PC-3 (cell line): ENCODE measurements at regions not wholly inside any gene's neighbourhood (a gene's known extent, or its start where the extent isn't known, plus 50 kb on each side); places are given as distances from the start of the nearest gene placed in this dataset.

Experiments used
- ATAC-seq: fragments of 200-7000 bp; cut with Tn5 transposase; 2 replicates; pipeline ENCODE4 v1.9.1; 2020; ENCODE audit warnings: mild to moderate bottlenecking, moderate library complexity
- BruUV-seq: library from RNA; stranded (reverse); fragments of 400-500 nt; replicated peaks from 2 replicates; lab custom pipeline; 2021; lab: Mats Ljungman, UMichigan
- CTCF ChIA-PET: fragments of 300-600 bp; sonication (Branson Sonifier 250); formaldehyde crosslinking; loops from one replicate; lab custom pipeline; 2022; ENCODE audit warnings: antibody characterized with exemption; lab: Charles Lee
- POLR2A ChIA-PET: fragments of 300-600 bp; sonication (Branson Sonifier 250); formaldehyde crosslinking; loops from one replicate; lab custom pipeline; 2022; ENCODE audit warnings: antibody characterized with exemption; ENCODE audit not compliant: unreplicated experiment; lab: Charles Lee
- DNase-seq: peaks from one replicate; pipeline ENCODE4 v3.0.0-alpha.2; 2015
- H2AFZ ChIP-seq: fragments of 300-600 bp; sonication (generic); 2 replicates; pipeline ENCODE4 v1.6.0; 2016; ENCODE audit warnings: antibody characterized with exemption, low read length
- H3F3A ChIP-seq: fragments of 300-600 bp; sonication (generic); one replicate; pipeline ENCODE4 v1.6.0; 2017; ENCODE audit warnings: antibody characterized with exemption, low read length, control low read depth, mild to moderate bottlenecking; ENCODE audit not compliant: unreplicated experiment
- H3K27ac ChIP-seq: fragments of 300-600 bp; sonication (generic); 2 replicates; pipeline ENCODE4 v1.5.1; 2016; ENCODE audit warnings: mild to moderate bottlenecking, low read length
- H3K27me3 ChIP-seq: fragments of 300-600 bp; sonication (generic); 2 replicates; pipeline ENCODE4 v1.6.1; 2016; ENCODE audit warnings: low read length, mixed read lengths
- H3K36me3 ChIP-seq: fragments of 300-600 bp; sonication (generic); 2 replicates; pipeline ENCODE4 v1.6.1; 2016; ENCODE audit warnings: low read depth, mixed run types, low read length, mixed read lengths
- H3K4me1 ChIP-seq: fragments of 300-600 bp; sonication (generic); 2 replicates; pipeline ENCODE4 v1.5.1; 2016; ENCODE audit warnings: low read length; ENCODE audit not compliant: insufficient read depth
- H3K4me2 ChIP-seq: fragments of 300-600 bp; sonication (generic); 2 replicates; pipeline ENCODE4 v1.6.0; 2016; ENCODE audit warnings: low read length
- H3K4me3 ChIP-seq: fragments of 300-600 bp; sonication (generic); 2 replicates; pipeline ENCODE4 v1.5.1; 2016; ENCODE audit warnings: mild to moderate bottlenecking, low read length, mixed read lengths
- H3K79me2 ChIP-seq: fragments of 300-600 bp; sonication (generic); 2 replicates; pipeline ENCODE4 v1.6.1; 2017; ENCODE audit warnings: low read length, mixed read lengths
- H3K9ac ChIP-seq: fragments of 300-600 bp; sonication (generic); 2 replicates; pipeline ENCODE4 v1.6.0; 2016; ENCODE audit warnings: mild to moderate bottlenecking, low read length
- H3K9me2 ChIP-seq: fragments of 300-600 bp; sonication (generic); replicated peaks from 2 replicates; pipeline ENCODE4 v1.6.1; 2016; ENCODE audit warnings: mixed run types, low read length, mixed read lengths
- H3K9me3 ChIP-seq: fragments of 300-600 bp; sonication (generic); 2 replicates; pipeline ENCODE4 v1.6.1; 2016; ENCODE audit warnings: low read length, mixed read lengths
- H4K20me1 ChIP-seq: fragments of 300-600 bp; sonication (generic); 2 replicates; pipeline ENCODE4 v1.6.1; 2016; ENCODE audit warnings: low read length, mixed read lengths
- EZH2 ChIP-seq: fragments of 300-600 bp; sonication (generic); IDR thresholded peaks from one replicate; pipeline ENCODE4 v1.6.1; 2017; ENCODE audit warnings: antibody characterized with exemption, mild to moderate bottlenecking, low read length; ENCODE audit not compliant: unreplicated experiment
- EZH2phosphoT487 ChIP-seq: fragments of 300-600 bp; sonication (generic); IDR thresholded peaks from 2 replicates; pipeline ENCODE4 v1.6.1; 2018; ENCODE audit warnings: mild to moderate bottlenecking, antibody characterized with exemption, low read length, borderline replicate concordance
- intact Hi-C: fragments of 100-400 bp; cut with micrococcal nuclease; formaldehyde crosslinking; loops from 2 replicates; pipeline ENCODE4 v1.9.0; 2023
- TF ChIP-seq, protein P1 (sequence below): fragments of 300-600 bp; sonication (generic); conservative IDR thresholded peaks from 2 replicates; pipeline ENCODE4 v1.5.1; 2017; ENCODE audit warnings: antibody characterized with exemption, low read depth, mild to moderate bottlenecking, low read length

DNA sequence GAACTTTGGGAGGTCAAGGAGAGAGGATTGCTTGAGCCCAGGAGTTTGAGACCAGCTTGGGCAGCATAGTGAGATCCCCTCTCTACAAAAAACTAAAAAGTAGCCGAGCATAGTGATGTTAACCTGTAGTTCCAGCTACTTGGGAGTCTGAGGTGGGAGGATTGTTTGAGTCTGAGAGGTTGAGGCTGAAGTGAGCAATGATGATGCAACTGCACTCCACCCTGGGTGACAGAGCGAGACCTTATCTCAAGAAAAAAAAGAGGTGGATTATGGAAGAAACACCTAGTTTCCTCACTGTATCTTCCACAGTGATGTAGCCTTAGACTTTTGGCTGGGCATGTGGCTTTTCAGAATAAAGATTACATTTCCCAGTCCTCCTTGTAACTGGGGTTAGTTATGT lies 237.2 kb upstream of the SPRED2 start:
- ChIA-PET CTCF (no interaction called here), POLR2A (no interaction called here)
- no peaks in the 10 kb centered on the region for H3K36me3 ChIP-seq
- TF ChIP-seq EZH2 (no peak), EZH2phosphoT487 (no peak)
- TF ChIP-seq, protein P1, sequence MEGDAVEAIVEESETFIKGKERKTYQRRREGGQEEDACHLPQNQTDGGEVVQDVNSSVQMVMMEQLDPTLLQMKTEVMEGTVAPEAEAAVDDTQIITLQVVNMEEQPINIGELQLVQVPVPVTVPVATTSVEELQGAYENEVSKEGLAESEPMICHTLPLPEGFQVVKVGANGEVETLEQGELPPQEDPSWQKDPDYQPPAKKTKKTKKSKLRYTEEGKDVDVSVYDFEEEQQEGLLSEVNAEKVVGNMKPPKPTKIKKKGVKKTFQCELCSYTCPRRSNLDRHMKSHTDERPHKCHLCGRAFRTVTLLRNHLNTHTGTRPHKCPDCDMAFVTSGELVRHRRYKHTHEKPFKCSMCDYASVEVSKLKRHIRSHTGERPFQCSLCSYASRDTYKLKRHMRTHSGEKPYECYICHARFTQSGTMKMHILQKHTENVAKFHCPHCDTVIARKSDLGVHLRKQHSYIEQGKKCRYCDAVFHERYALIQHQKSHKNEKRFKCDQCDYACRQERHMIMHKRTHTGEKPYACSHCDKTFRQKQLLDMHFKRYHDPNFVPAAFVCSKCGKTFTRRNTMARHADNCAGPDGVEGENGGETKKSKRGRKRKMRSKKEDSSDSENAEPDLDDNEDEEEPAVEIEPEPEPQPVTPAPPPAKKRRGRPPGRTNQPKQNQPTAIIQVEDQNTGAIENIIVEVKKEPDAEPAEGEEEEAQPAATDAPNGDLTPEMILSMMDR: no peak
- H3K27ac ChIP-seq: no peak overlapping the region
- intact Hi-C loops: no loop called here
- DNase-seq (no peak), ATAC-seq (no peak)
- no peak overlapping the region for H3K4me2 ChIP-seq
- no peaks in the 10 kb centered on the region for H4K20me1 ChIP-seq
- H3K4me1 ChIP-seq: peaks cover 7% of the 10 kb centered on the region
- no peaks in the 10 kb centered on the region for H3K79me2 ChIP-seq
- H3K4me3 ChIP-seq: no peak overlapping the region
- H3K27me3 ChIP-seq: no peaks in the 10 kb centered on the region
- H3F3A ChIP-seq: no peaks in the 10 kb centered on the region
- H3K9me3 ChIP-seq: 0 out of 2 replicates have a peak, but pooled peaks cover 5% of the 10 kb centered on the region
- H2AFZ ChIP-seq: no peak overlapping the region
- no TSS peak for BruUV-seq
- H3K9me2 ChIP-seq: no peaks in the 10 kb centered on the region
- no peak overlapping the region for H3K9ac ChIP-seq

- ChIA-PET CTCF (no interaction called here), POLR2A (no interaction called here)
- Histone ChIP-seq H3K4me3 (no peak overlapping the region), H3K9me2 (no peaks in the 10 kb centered on the region), H3K9me3 (0 out of 2 replicates have a peak, but pooled peaks cover 5% of the 10 kb centered on the region), H3K4me2 (no peak overlapping the region), H2AFZ (no peak overlapping the region), H3F3A (no peaks in the 10 kb centered on the region), H4K20me1 (no peaks in the 10 kb centered on the region), H3K79me2 (no peaks in the 10 kb centered on the region), H3K9ac (no peak overlapping the region), H3K27me3 (no peaks in the 10 kb centered on the region), H3K4me1 (peaks cover 9% of the 10 kb centered on the region), H3K27ac (no peak overlapping the region), H3K36me3 (no peaks in the 10 kb centered on the region)
- DNase-seq: no peak
- intact Hi-C loops: no loop called here
- TF ChIP-seq, protein P1: no peak
- TF ChIP-seq EZH2 (no peak), EZH2phosphoT487 (no peak)
- BruUV-seq: no TSS peak
- ATAC-seq: no peak
Measured at GRCh38 chr2:65668744-65669143, 236.3 kb upstream of the SPRED2 start.

DNA sequence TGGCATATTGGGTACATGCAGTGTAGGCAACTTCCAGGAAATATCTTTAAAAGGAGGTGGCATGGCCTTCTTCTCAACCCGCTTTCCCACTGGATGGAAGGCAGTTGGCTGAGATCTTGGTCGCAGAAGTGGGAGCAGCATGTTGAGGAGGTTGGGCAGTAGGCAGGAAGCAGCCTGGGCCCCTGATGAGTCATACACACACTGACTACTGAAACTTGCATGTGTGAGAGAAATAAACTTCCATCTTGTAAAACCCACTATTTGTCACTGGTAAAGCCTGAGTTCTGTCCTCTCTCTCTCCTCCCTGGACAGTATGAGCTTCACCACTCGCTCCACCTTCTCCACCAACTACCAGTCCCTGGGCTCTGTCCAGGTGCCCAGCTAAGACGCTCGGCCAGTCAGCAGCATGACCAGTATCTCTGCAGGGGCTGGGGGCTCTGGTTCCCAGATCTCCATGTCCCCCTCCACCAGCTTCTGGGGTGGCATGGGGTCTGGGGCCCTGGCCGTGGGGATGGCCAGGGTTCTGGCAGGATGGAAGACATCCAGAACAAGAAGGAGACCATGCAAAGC lies 233.8 kb upstream of the SPRED2 start:
- Histone ChIP-seq H3K9me3 (0 out of 2 replicates have a peak, but pooled peaks cover 5% of the 10 kb centered on the region), H3K79me2 (no peaks in the 10 kb centered on the region), H3F3A (no peaks in the 10 kb centered on the region), H3K9me2 (no peaks in the 10 kb centered on the region), H3K9ac (no peak overlapping the region), H3K27ac (no peak overlapping the region), H2AFZ (no peak overlapping the region), H3K4me3 (no peak overlapping the region), H4K20me1 (no peaks in the 10 kb centered on the region), H3K4me1 (peaks cover 27% of the 10 kb centered on the region), H3K36me3 (no peaks in the 10 kb centered on the region), H3K4me2 (no peak overlapping the region), H3K27me3 (no peaks in the 10 kb centered on the region)
- ChIA-PET POLR2A (no interaction called here), CTCF (no interaction called here)
- TF ChIP-seq, protein P1: no peak
- TF ChIP-seq EZH2 (no peak), EZH2phosphoT487 (no peak)
- intact Hi-C loops: no loop called here
- no TSS peak for BruUV-seq
- ATAC-seq: peak; percentile 6; the same call in 1 of the 2 replicates
- peak; percentile 49 for DNase-seq
